ENCODE measurements at regions not wholly inside any gene's neighbourhood (a gene's known extent, or its start where the extent isn't known, plus 50 kb on each side); places are given as distances from the start of the nearest gene placed in this dataset.

- no peak for TF ChIP-seq FOSL2 (IDR thresholded peaks at IDR 0.05; ENCODE audit: borderline replicate concordance, low read depth)
- TF ChIP-seq FOXM1 (IDR thresholded peaks at IDR 0.05; ENCODE audit: low read depth), result no peak
- TF ChIP-seq TAF1 (IDR thresholded peaks at IDR 0.05; ENCODE audit: borderline replicate concordance, low read depth, low read length), result peak; percentile 63; the same call in 1 of the 2 replicates
- no peak for TF ChIP-seq EZH2phosphoT487 (IDR thresholded peaks at IDR 0.05; ENCODE audit: borderline replicate concordance, low read depth)
- no peak for TF ChIP-seq JUND (IDR thresholded peaks at IDR 0.05)
- TF ChIP-seq FOXJ3 (CRISPR knock-in tag; IDR thresholded peaks at IDR 0.05), result no peak
- TF ChIP-seq EP300 (IDR thresholded peaks at IDR 0.05; ENCODE audit: borderline replicate concordance in 1 of 2, low read depth in 1 of 2, low read length in 1 of 2), result no peak
- TF ChIP-seq RXRA (IDR thresholded peaks at IDR 0.05; ENCODE audit: borderline replicate concordance, low read depth), result no peak
- TF ChIP-seq TCF12 (IDR thresholded peaks at IDR 0.05), result no peak
- no peak for TF ChIP-seq USF2 (IDR thresholded peaks at IDR 0.05; ENCODE audit: borderline replicate concordance, low read depth, low read length)
- TF ChIP-seq RFX5 (IDR thresholded peaks at IDR 0.05; ENCODE audit: low read length), result no peak
- TF ChIP-seq GATA2 (CRISPR knock-in tag; IDR thresholded peaks at IDR 0.05), result no peak
- no peak for TF ChIP-seq SMC3 (IDR thresholded peaks at IDR 0.05; ENCODE audit: low read depth, low read length)
- TF ChIP-seq, protein P1, sequence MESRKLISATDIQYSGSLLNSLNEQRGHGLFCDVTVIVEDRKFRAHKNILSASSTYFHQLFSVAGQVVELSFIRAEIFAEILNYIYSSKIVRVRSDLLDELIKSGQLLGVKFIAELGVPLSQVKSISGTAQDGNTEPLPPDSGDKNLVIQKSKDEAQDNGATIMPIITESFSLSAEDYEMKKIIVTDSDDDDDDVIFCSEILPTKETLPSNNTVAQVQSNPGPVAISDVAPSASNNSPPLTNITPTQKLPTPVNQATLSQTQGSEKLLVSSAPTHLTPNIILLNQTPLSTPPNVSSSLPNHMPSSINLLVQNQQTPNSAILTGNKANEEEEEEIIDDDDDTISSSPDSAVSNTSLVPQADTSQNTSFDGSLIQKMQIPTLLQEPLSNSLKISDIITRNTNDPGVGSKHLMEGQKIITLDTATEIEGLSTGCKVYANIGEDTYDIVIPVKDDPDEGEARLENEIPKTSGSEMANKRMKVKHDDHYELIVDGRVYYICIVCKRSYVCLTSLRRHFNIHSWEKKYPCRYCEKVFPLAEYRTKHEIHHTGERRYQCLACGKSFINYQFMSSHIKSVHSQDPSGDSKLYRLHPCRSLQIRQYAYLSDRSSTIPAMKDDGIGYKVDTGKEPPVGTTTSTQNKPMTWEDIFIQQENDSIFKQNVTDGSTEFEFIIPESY (IDR thresholded peaks at IDR 0.05; ENCODE audit: borderline replicate concordance, low read depth), result no peak
- TF ChIP-seq TEAD4 (IDR thresholded peaks at IDR 0.05; ENCODE audit: borderline replicate concordance, insufficient read depth), result no peak
- TF ChIP-seq SIN3A (IDR thresholded peaks at IDR 0.05; ENCODE audit: borderline replicate concordance, low read depth, low read length), result peak; percentile 26; the same call in 1 of the 2 replicates
- TF ChIP-seq, protein P2, sequence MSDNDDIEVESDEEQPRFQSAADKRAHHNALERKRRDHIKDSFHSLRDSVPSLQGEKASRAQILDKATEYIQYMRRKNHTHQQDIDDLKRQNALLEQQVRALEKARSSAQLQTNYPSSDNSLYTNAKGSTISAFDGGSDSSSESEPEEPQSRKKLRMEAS (IDR thresholded peaks at IDR 0.05; ENCODE audit: low read depth), result peak; percentile 79
- TF ChIP-seq CHD2 (IDR thresholded peaks at IDR 0.05; ENCODE audit: low read length, partially characterized antibody), result peak; percentile 32
Measured at GRCh38 chr22:46035742-46036557, 59.0 kb upstream of the WNT7B start (continued).
